Parathyroid adenoma (tissue), 2 donors: ENCODE measurements at regions not wholly inside any gene's neighbourhood (a gene's known extent, or its start where the extent isn't known, plus 50 kb on each side); places are given as distances from the start of the nearest gene placed in this dataset.

Source experiments
- H2AFZ ChIP-seq: fragments of 300-600 bp; sonication (generic); one replicate; pipeline ENCODE4 v1.7.0; 2017; ENCODE audit warnings: antibody characterized with exemption, mild to moderate bottlenecking
- H3K27ac ChIP-seq: fragments of 300-600 bp; sonication (generic); one replicate; pipeline ENCODE4 v1.7.0; 2017
- H3K27me3 ChIP-seq: fragments of 300-600 bp; sonication (generic); one replicate; pipeline ENCODE4 v1.7.0; 2017; ENCODE audit warnings: low read length; ENCODE audit not compliant: control insufficient read depth, insufficient read depth
- H3K36me3 ChIP-seq: fragments of 300-600 bp; sonication (generic); one replicate; pipeline ENCODE4 v1.7.0; 2017; ENCODE audit warnings: low read length; ENCODE audit not compliant: control insufficient read depth, insufficient read depth
- H3K4me1 ChIP-seq: fragments of 300-600 bp; sonication (generic); one replicate; pipeline ENCODE4 v1.7.0; 2017; ENCODE audit warnings: control low read depth
- H3K4me2 ChIP-seq: fragments of 300-600 bp; sonication (generic); one replicate; pipeline ENCODE4 v1.7.0; 2017; ENCODE audit warnings: low read length
- H3K4me3 ChIP-seq: fragments of 300-600 bp; sonication (generic); one replicate; pipeline ENCODE4 v1.7.0; 2017; ENCODE audit warnings: low read depth, low read length
- H3K79me2 ChIP-seq: fragments of 300-600 bp; sonication (generic); one replicate; pipeline ENCODE4 v1.7.0; 2017; ENCODE audit warnings: control low read depth
- H3K9ac ChIP-seq: fragments of 300-600 bp; sonication (generic); one replicate; pipeline ENCODE4 v1.7.0; 2017; ENCODE audit warnings: mild to moderate bottlenecking
- H3K9me3 ChIP-seq: fragments of 300-600 bp; sonication (generic); one replicate; pipeline ENCODE4 v1.7.0; 2017; ENCODE audit warnings: low read length; ENCODE audit not compliant: control insufficient read depth
- CTCF ChIP-seq: fragments of 300-600 bp; sonication (generic); IDR thresholded peaks from one replicate; pipeline ENCODE4 v1.7.0; 2017; ENCODE audit warnings: antibody characterized with exemption, mild to moderate bottlenecking
- donor health status: primary hyperparathyroidism.

GRCh38 chr17:13182450-13182849 lies 164.6 kb upstream of the ELAC2 start:
- Histone ChIP-seq H3K9ac (no peak overlapping the region), H3K4me2 (no peak overlapping the region), H3K27me3 (no peaks in the 10 kb centered on the region), H3K4me1 (no peaks in the 10 kb centered on the region), H3K9me3 (no peaks in the 10 kb centered on the region), H2AFZ (no peak overlapping the region), H3K79me2 (no peaks in the 10 kb centered on the region), H3K36me3 (no peaks in the 10 kb centered on the region), H3K27ac (no peak overlapping the region), H3K4me3 (no peak overlapping the region)
- TF ChIP-seq CTCF = no peak

GRCh38 chr17:13181683-13182082 lies 163.9 kb upstream of the ELAC2 start:
- no peak for TF ChIP-seq CTCF

GRCh38 chr17:13176436-13176835 lies 158.6 kb upstream of the ELAC2 start:
- H3K4me2 ChIP-seq = no peak overlapping the region
- no peaks in the 10 kb centered on the region for H3K9me3 ChIP-seq
- TF ChIP-seq CTCF = no peak
- H3K9ac ChIP-seq = no peak overlapping the region
- H3K4me3 ChIP-seq = no peak overlapping the region
- H3K4me1 ChIP-seq = no peaks in the 10 kb centered on the region
- H3K79me2 ChIP-seq = no peaks in the 10 kb centered on the region
- H3K36me3 ChIP-seq = no peaks in the 10 kb centered on the region
- H3K27me3 ChIP-seq = no peaks in the 10 kb centered on the region
- no peak overlapping the region for H3K27ac ChIP-seq
- H2AFZ ChIP-seq = no peak overlapping the region

More at GRCh38 chr17:13181683-13182082, 163.9 kb upstream of the ELAC2 start:
- Histone ChIP-seq H3K27me3 (no peaks in the 10 kb centered on the region), H3K9ac (no peak overlapping the region), H3K27ac (no peak overlapping the region), H3K9me3 (no peaks in the 10 kb centered on the region), H3K4me3 (no peak overlapping the region), H3K4me1 (no peaks in the 10 kb centered on the region), H3K79me2 (no peaks in the 10 kb centered on the region), H3K36me3 (no peaks in the 10 kb centered on the region), H2AFZ (no peak overlapping the region), H3K4me2 (no peak overlapping the region)

GRCh38 chr17:13171790-13172189 lies 154.0 kb upstream of the ELAC2 start:
- H3K27ac ChIP-seq = no peak overlapping the region
- no peak overlapping the region for H3K4me3 ChIP-seq
- no peak overlapping the region for H3K9ac ChIP-seq
- no peak overlapping the region for H2AFZ ChIP-seq
- no peaks in the 10 kb centered on the region for H3K79me2 ChIP-seq
- H3K36me3 ChIP-seq = no peaks in the 10 kb centered on the region
- no peaks in the 10 kb centered on the region for H3K4me1 ChIP-seq
- no peaks in the 10 kb centered on the region for H3K9me3 ChIP-seq
- H3K27me3 ChIP-seq = no peaks in the 10 kb centered on the region
- no peak overlapping the region for H3K4me2 ChIP-seq
- no peak for TF ChIP-seq CTCF

- no peaks in the 10 kb centered on the region for H3K27me3 ChIP-seq
- H3K27ac ChIP-seq = no peak overlapping the region
- H3K79me2 ChIP-seq = no peaks in the 10 kb centered on the region
- H3K36me3 ChIP-seq = no peaks in the 10 kb centered on the region
- no peak for TF ChIP-seq CTCF
- H2AFZ ChIP-seq = no peak overlapping the region
- no peaks in the 10 kb centered on the region for H3K9me3 ChIP-seq
- no peak overlapping the region for H3K4me2 ChIP-seq
- no peak overlapping the region for H3K4me3 ChIP-seq
- no peak overlapping the region for H3K9ac ChIP-seq
- H3K4me1 ChIP-seq = no peaks in the 10 kb centered on the region
Observed at GRCh38 chr17:13162361-13162760, 144.5 kb upstream of the ELAC2 start.
